ENCODE measurements at regions not wholly inside any gene's neighbourhood (a gene's known extent, or its start where the extent isn't known, plus 50 kb on each side); places are given as distances from the start of the nearest gene placed in this dataset.

DNA sequence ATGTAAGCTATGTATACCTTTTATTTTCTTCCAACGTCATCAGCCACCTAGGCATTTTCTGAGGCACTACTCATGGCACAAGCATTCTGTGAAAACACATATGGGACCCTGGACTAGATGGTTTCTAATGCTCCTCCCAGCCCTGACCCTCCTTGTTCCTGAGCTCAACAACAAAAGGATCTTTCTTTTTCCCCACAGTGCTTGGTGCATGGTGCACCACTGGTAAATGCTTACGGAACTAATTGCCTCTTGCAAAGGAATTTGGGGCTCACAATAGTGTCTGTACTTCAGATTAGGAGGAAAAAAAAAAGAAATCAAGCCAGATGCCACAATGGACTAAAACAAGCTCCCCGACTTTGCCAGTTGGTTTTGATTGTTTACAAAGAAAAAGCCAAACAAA is 390.5 kb downstream of the PLPP3 start:
- TF ChIP-seq POLR2A (IDR thresholded peaks at IDR 0.05; ENCODE audit: low read depth, low read length) (no peak), POLR2AphosphoS5 (IDR thresholded peaks at IDR 0.05; ENCODE audit: low read depth, low read length) (no peak)
